RPMI7951 (cell line): ENCODE measurements at regions not wholly inside any gene's neighbourhood (a gene's known extent, or its start where the extent isn't known, plus 50 kb on each side); places are given as distances from the start of the nearest gene placed in this dataset.
"Not testable (repeated sequence)": the region's sequence is repeated elsewhere in the genome, so short reads cannot be mapped to it uniquely, and the experiment has no call there.

Experiments
- DNase-seq: peaks from one replicate; pipeline ENCODE4 v3.0.0-alpha.2; 2012; ENCODE audit warnings: low read depth

DNA sequence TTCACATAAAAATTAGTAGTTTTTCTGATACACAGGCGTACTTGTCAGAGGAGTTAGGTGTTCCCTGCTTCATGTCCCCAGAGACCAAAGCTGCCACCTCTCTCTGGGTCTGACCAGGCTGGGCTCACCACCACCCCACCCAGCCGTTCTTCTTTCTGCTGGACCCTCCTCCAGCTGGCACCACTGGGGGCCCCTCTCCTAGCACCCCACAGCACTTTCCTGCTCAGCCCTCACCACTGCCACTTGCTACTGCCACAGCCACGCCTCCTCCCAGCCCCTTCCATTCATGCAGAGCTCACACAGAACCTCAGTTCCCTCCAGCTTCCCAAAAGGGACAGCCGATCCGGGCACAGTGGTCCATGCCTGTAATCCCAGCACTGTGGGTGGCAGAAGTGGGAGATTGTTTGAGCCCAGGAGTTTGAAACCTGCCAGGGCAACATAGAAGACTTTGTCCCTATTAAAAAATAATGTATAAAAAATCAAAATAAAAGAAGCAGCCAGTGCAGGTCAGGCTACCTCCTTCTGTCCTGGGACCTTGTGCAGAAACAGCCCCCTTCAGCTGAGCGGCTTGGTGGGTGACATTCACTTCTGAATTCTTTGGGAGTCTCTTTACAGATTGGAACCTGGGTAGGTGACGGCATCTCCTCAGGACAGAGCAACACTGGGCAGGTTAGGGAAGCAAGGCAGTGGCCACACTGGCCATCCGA is 208.3 kb downstream of the TOMM20 start:
- DNase-seq = no peak

GRCh38 chr1:234918961-234919761 is 209.5 kb downstream of the TOMM20 start:
- peak; percentile 17 for DNase-seq

DNA sequence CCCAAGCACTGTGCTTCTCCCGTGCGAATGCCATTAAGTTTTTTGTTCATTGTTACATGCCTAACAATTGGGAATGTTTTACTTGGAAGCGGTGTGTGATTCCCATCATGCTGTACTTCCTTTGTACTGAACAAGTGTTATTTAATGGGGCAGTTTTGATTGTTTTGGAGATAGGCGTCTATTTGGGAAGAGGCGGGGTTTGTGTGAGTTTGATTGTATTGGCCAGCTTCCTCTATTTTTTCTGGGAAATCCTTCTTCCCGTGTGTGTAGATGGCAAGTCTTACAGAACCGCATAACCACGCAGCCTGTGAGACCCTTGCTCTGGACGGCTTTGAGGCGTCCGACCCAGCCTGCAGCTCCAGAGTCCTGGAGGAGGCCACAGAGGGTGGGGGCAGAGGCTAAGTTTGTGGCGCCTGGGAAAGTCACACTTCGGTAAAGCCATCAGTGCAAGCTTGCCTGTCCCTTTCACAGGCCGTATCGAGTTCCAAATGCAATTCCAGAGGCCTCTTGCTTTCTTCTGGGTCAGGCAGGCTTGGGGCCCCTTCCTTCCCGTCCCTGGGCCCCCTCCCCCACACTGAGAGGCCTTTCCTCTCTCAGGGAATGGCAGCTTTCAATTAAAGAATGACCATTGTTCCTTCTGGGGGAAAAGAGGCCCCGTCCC is 210.3 kb downstream of the TOMM20 start:
- no peak for DNase-seq

DNA sequence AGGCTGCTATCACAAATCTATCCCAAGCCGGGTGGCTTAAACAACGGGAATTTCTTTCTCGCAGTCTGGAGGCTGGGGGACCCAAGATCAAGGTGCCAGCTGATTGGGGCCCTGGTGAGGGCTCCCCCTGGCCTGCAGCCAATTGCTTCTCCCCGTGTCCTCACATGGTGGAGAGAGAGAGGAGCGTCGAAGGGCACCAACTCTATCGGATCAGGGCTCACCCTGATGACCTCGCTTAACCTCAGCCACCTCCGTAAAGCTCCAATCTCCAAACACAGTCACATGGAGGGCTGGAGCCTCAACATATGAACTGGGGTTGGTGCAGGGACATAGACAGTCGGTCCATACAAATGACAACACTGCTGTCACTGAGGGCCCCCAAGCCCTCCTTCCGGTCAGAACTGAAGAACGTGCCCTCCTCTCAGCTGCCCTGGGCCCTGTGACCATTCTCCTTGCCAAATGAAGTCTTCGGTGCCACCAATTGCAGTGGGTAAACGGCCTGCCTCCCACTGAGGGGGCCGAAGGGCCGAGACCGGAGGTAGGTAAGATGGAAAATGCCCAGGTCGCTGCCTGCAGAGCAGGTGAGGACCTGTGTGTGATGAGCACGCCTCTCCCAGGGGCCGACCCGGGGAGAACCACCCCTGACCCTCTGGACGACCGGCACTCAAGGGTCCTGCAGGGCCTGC is 211.0 kb downstream of the TOMM20 start:
- DNase-seq = no peak

- no peak for DNase-seq
These were observed 211.8 kb downstream of the TOMM20 start for GRCh38 chr1:234916840-234917239.

- no peak for DNase-seq
These were observed 212.5 kb downstream of the TOMM20 start for GRCh38 chr1:234915924-234916675.

DNA sequence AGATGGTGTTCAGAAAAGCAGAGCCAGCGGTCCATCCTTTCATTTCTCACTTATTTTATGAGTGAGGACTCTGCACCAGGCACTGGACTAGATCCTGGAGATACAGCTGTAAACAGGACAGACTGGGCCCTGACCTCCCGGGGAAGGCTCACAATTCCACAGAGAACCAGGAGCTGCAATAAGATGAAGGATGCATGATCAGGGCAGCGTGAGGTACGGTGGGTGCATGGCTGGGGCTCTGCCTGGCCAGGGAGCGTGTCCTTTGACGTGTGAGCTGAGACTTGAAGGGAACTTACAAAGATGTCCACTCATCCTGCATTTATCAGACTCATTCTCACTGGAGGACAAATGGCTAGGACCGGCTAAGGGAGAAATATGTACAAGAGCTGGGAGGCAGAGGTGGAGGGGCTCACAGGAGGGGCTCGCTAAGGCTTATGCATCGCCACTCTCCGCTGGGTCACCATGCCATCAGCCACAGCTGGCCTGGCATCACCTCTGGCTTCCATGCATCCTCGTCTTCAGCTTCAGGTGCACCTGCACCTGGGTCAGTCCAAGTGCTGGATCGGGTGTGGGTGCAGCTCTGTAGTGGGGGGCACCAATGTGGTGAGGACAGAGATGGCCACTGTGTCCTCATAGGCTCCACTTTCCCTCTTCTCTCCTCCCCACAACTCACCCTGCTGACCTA is 213.9 kb downstream of the TOMM20 start:
- no peak for DNase-seq

- DNase-seq = no peak
These were observed 214.9 kb downstream of the TOMM20 start for GRCh38 chr1:234913771-234914170.

DNA sequence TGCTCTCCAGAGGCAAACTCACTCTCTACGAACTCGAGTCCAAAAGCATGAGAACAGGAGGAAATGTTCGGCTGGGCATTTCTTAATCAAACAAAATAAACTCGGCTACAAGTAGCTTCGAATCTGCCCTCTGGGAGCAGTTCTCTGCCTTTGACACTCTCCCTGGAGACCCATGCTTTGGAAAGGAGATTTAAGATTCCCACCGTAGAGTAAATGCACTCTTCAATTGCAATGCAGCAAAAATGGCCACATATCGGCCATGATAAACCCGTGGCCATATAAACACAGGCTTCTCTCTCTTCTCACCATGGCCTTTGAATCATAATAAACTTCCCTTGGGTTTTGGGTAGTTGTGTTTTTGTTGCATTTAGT is 215.4 kb downstream of the TOMM20 start:
- DNase-seq = no peak

DNA sequence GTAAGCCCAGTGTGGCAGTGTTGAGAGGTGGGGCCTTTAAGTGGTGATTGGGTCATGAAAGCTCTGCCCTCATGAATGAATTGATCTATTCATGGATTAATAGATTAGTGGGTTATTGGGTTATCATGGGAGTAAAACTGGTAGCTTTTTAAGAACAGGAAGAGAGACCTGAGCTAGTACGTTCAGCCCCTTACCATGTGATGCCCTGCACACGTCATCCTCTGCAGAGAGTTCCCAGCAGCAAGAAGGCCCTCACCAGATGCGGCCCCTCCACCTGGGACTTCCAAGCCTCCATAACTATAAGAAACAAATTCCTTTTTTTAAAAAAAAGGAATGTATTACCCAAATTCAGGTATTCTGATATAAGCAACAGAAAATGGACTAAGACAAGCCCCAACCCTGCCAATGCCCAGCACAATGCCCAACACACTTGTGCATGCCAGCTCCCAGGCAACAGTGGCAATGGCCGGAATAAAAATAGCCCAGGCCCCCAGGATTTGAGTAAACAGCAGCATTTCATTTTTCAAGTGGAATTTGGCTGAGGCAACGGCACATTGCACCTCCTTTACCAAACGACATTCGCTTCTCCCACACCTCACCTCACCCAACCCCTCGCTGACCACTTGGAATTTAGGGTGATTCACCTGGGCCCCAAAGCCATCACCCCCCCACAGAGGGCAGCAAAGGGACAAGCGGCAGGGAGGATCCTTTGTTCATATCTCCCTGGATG is 215.9 kb downstream of the TOMM20 start:
- no peak for DNase-seq

- no peak for DNase-seq
These were observed 216.8 kb downstream of the TOMM20 start for GRCh38 chr1:234911787-234912186.

- not testable (repeated sequence) for DNase-seq
These were observed 217.5 kb downstream of the TOMM20 start for GRCh38 chr1:234911136-234911535.

- DNase-seq = no peak
These were observed 218.8 kb downstream of the TOMM20 start for GRCh38 chr1:234909851-234910250.

DNA sequence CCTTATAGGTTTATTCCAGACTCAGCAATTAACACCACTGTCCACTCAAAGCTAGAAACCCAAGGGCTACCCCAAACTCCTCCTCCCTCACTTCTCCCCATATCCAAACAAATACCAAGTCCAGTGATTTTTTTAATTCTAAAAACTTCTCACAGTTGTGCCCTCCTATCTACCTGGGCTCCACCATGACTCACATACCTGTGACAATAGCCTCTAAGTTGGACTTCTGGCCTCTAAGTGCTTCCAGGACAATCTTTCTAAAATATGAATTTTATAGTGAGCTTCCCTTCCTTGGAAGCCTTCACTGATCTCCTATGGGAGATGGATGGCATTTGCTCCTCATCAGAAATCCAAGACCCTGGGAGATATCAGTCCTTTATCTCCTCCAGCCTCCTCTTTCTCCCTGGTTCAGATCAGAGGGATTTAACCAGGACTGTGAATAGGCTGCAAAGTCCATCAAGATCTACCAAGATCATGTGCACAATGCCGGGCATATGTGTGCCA is 219.3 kb downstream of the TOMM20 start:
- no peak for DNase-seq

- DNase-seq = no peak
These were observed 220.1 kb downstream of the TOMM20 start for GRCh38 chr1:234908571-234908970.

DNA sequence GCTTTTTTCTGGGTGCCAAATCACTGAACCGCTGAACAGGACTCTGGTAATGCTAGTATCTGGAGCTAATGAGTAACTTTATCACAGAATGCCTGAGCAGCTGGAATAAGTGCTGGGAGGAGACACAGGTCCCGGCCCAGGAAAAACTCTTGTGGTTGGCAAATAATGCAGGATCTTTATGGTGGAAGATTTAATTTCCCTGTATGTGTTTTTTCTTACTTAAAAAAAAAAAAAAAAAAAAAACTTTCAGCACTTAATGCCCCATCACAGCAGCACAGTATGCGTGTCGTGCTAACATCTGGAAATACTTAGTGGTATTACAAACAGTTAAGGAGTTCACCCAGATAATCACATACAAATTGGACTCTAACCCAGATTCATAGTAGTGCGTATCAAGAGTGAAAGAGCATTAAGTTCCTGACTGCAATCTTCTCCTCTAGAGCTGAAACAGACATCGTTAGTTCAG is 220.7 kb downstream of the TOMM20 start:
- peak; percentile 91 for DNase-seq

- no peak for DNase-seq
These were observed 221.3 kb downstream of the TOMM20 start for GRCh38 chr1:234907208-234907939.

DNA sequence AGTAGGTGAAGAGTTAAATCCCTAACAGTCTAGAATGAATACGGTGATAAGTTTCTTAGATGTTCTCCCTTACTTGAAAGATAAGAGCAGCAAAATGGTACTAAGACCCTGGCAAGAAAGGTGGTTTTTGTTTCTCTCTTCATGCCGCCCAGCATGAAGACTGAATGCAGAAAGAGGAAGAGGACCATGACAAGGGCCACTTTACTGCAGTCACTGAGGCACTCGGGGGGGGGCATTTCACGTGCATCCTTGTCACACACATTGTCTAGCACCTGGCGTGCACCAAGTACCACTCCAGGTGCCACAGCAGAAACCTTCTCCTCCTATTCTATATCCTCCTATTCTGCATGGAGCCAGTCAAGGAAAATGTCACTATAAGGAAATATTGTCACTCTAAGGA is 222.0 kb downstream of the TOMM20 start:
- no peak for DNase-seq
